MCF 10A (cell line): ENCODE measurements at regions not wholly inside any gene's neighbourhood (a gene's known extent, or its start where the extent isn't known, plus 50 kb on each side); places are given as distances from the start of the nearest gene placed in this dataset.

Source experiments
- BruUV-seq: library from RNA; stranded (reverse); fragments of 400-500 nt; replicated peaks from 2 replicates; lab custom pipeline; 2021; lab: Mats Ljungman, UMichigan
- CTCF ChIA-PET: fragments of 300-600 bp; sonication (Branson Sonifier 250); formaldehyde crosslinking; extraction: SDS; loops from one replicate; lab custom pipeline; 2021; ENCODE audit warnings: antibody characterized with exemption, inconsistent platforms; lab: Yijun Ruan, JAX
- POLR2A ChIA-PET: fragments of 300-600, 350-650 bp; sonication (Branson Sonifier 250); formaldehyde crosslinking; extraction: SDS; loops from one replicate; lab custom pipeline; 2020; ENCODE audit warnings: antibody characterized with exemption, inconsistent platforms; lab: Yijun Ruan, JAX
- DNase-seq: peaks from one replicate; pipeline ENCODE4 v3.0.0-alpha.2; 2018; ENCODE audit not compliant: unreplicated experiment
- H3K27ac Mint-ChIP-seq: one replicate; pipeline ENCODE4 v1.8.0; 2022; ENCODE audit warnings: mild to moderate bottlenecking, low read depth, mixed read lengths; ENCODE audit not compliant: unreplicated experiment
- H3K27me3 Mint-ChIP-seq: one replicate; pipeline ENCODE4 v1.8.0; 2022; ENCODE audit warnings: mixed read lengths; ENCODE audit not compliant: insufficient read depth, unreplicated experiment
- H3K36me3 Mint-ChIP-seq: one replicate; pipeline ENCODE4 v1.8.0; 2022; ENCODE audit warnings: mild to moderate bottlenecking, moderate library complexity, mixed read lengths; ENCODE audit not compliant: insufficient read depth, unreplicated experiment
- H3K4me1 Mint-ChIP-seq: one replicate; pipeline ENCODE4 v1.8.0; 2022; ENCODE audit warnings: mixed read lengths; ENCODE audit not compliant: insufficient read depth, unreplicated experiment
- H3K4me3 Mint-ChIP-seq: one replicate; pipeline ENCODE4 v1.8.0; 2022; ENCODE audit warnings: mild to moderate bottlenecking, moderate library complexity, mixed read lengths; ENCODE audit not compliant: unreplicated experiment
- H3K9me3 Mint-ChIP-seq: one replicate; pipeline ENCODE4 v1.8.0; 2022; ENCODE audit warnings: mixed read lengths; ENCODE audit not compliant: unreplicated experiment
- CTCF ChIP-seq: fragments of 200-600 bp; IDR thresholded peaks from one replicate; pipeline ENCODE4 v1.8.0; 2022; ENCODE audit warnings: antibody characterized with exemption, mild to moderate bottlenecking; ENCODE audit not compliant: unreplicated experiment
- intact Hi-C: fragments of 100-400 bp; cut with micrococcal nuclease; formaldehyde crosslinking; loops from 2 replicates; pipeline ENCODE4 v1.14.1; 2022

DNA sequence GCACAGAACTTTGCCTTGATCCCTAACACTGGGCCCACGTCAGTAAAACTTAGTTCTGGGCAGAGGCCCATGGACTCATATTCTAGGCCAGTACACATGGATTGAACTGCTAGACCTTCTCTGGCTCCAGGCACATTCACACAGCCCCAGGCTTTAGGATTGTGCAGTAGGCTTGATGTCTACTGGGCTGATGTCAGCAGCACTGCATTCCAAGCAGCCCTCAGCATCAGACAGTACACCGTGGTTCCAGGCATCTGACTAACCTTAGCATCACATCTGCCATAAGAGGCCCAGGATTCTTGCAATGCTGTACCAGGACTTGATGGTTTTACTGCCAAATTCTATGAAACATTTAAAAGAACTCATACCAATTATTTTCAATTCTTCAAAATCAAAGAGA is 301.9 kb downstream of the CCER1 start:
- H3K27ac Mint-ChIP-seq: no peak overlapping the region
- intact Hi-C loops: no loop called here
- BruUV-seq: no TSS peak
- ChIA-PET CTCF (no interaction called here), POLR2A (no interaction called here)
- no peaks in the 10 kb centered on the region for H3K9me3 Mint-ChIP-seq
- no peak overlapping the region for H3K4me3 Mint-ChIP-seq
- peaks cover 6% of the 10 kb centered on the region for H3K36me3 Mint-ChIP-seq
- no peaks in the 10 kb centered on the region for H3K4me1 Mint-ChIP-seq
- DNase-seq: no peak
- H3K27me3 Mint-ChIP-seq: no peaks in the 10 kb centered on the region
- TF ChIP-seq CTCF: no peak

DNA sequence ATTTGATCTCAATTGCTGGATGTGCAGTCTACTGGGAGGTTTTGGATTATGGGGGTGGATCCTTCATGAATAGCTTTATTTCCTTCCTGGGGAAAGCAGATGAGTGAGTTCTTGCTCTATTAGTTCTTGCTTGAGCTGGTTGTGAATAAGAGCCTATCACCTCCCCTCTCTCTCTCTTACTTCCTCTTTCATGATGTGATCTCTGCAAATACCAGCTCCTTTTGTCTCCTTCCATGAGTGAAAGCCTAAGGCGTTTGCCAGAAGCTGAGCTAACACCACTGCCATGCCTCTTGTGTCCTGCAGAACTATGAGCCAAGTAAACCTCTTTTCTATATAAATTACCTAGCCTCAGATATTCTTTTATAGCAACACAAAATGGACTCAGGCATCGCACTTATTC is 302.7 kb downstream of the CCER1 start:
- CTCF ChIA-PET: no interaction called here
- no TSS peak for BruUV-seq

GRCh38 chr12:90645181-90645580 is 309.8 kb downstream of the CCER1 start:
- Mint-ChIP-seq H3K4me3 (no peak overlapping the region), H3K27ac (no peak overlapping the region), H3K9me3 (no peaks in the 10 kb centered on the region), H3K36me3 (no peaks in the 10 kb centered on the region), H3K4me1 (no peaks in the 10 kb centered on the region), H3K27me3 (no peaks in the 10 kb centered on the region)
- no peak for DNase-seq
- POLR2A ChIA-PET: interaction anchor here (1.0 kb wide), 1 partner anchor 306 kb away, joined by 3 read pairs; no protein-coding TSS in a partner anchor
- BruUV-seq: no TSS peak
- intact Hi-C loops: no loop called here
- no peak for TF ChIP-seq CTCF
- CTCF ChIA-PET: interaction anchor here (1.0 kb wide), 1 partner anchor 54 kb away, joined by 3 read pairs; no protein-coding TSS in a partner anchor

More for the DNA sequence above, 302.7 kb downstream of the CCER1 start:
- POLR2A ChIA-PET: no interaction called here
- intact Hi-C loops: no loop called here
- DNase-seq: no peak
- Mint-ChIP-seq H3K4me3 (no peak overlapping the region), H3K27me3 (no peaks in the 10 kb centered on the region), H3K27ac (no peak overlapping the region), H3K4me1 (no peaks in the 10 kb centered on the region), H3K9me3 (no peaks in the 10 kb centered on the region), H3K36me3 (peaks cover 6% of the 10 kb centered on the region)
- no peak for TF ChIP-seq CTCF

GRCh38 chr12:90631591-90632212 is 323.3 kb downstream of the CCER1 start:
- BruUV-seq: no TSS peak
- no peak for TF ChIP-seq CTCF
- intact Hi-C loops: no loop called here
- peaks cover 6% of the 10 kb centered on the region for H3K4me1 Mint-ChIP-seq
- H3K27ac Mint-ChIP-seq: no peak overlapping the region
- POLR2A ChIA-PET: no interaction called here
- H3K27me3 Mint-ChIP-seq: no peaks in the 10 kb centered on the region
- H3K4me3 Mint-ChIP-seq: no peak overlapping the region
- DNase-seq: no peak
- no peaks in the 10 kb centered on the region for H3K9me3 Mint-ChIP-seq
- no peaks in the 10 kb centered on the region for H3K36me3 Mint-ChIP-seq
- CTCF ChIA-PET: no interaction called here
